Liver (tissue), 8 donors: ENCODE measurements at regions not wholly inside any gene's neighbourhood (a gene's known extent, or its start where the extent isn't known, plus 50 kb on each side); places are given as distances from the start of the nearest gene placed in this dataset.

Experiments
- DNase-seq: peaks from one replicate; pipeline ENCODE4 v3.0.0-alpha.2; 2017; ENCODE audit warnings: low spot score
- H3K27ac ChIP-seq, 2 donors: one replicate each; pipeline ENCODE4 v1.7.0; 2013; ENCODE audit warnings: inconsistent platforms in 2 of 2, low read length in 2 of 2, control low read depth in 1 of 2, low read depth in 1 of 2, mild to moderate bottlenecking in 1 of 2
- H3K27me3 ChIP-seq, 4 donors: one replicate each; pipeline versions ENCODE4 v1.6.1 to v1.7.0; 2013; ENCODE audit warnings: low read length in 3 of 4, inconsistent platforms in 1 of 4, mild to moderate bottlenecking in 1 of 4, moderate library complexity in 1 of 4; ENCODE audit not compliant: control insufficient read depth in 4 of 4, insufficient read depth in 4 of 4
- H3K36me3 ChIP-seq, 4 donors: one replicate each; pipeline versions ENCODE4 v1.6.1 to v1.7.0; 2013; ENCODE audit warnings: low read length in 3 of 4, mild to moderate bottlenecking in 3 of 4, low read depth in 1 of 4, moderate library complexity in 1 of 4; ENCODE audit not compliant: control insufficient read depth in 4 of 4, insufficient read depth in 3 of 4
- H3K4me1 ChIP-seq, 4 donors: one replicate each; pipeline versions ENCODE4 v1.6.1 to v1.7.0; 2013; ENCODE audit warnings: low read length in 3 of 4, mild to moderate bottlenecking in 3 of 4, moderate library complexity in 1 of 4; ENCODE audit not compliant: control insufficient read depth in 4 of 4, insufficient read depth in 4 of 4
- H3K4me3 ChIP-seq, 3 donors: one replicate each; pipeline versions ENCODE4 v1.6.1 to v1.7.0; 2013; ENCODE audit warnings: low read length in 3 of 3, control low read depth in 1 of 3, low read depth in 1 of 3, mild to moderate bottlenecking in 1 of 3
- H3K9ac ChIP-seq, 2 donors: one replicate each; pipeline ENCODE4 v1.7.0; 2013; ENCODE audit warnings: low read length in 2 of 2, mild to moderate bottlenecking in 2 of 2, moderate library complexity in 2 of 2, control low read depth in 1 of 2, low read depth in 1 of 2
- H3K9me3 ChIP-seq, 4 donors: one replicate each; pipeline versions ENCODE4 v1.6.1 to v1.7.0; 2013; ENCODE audit warnings: low read length in 3 of 4; ENCODE audit not compliant: control insufficient read depth in 4 of 4
- FOXA2 ChIP-seq: IDR thresholded peaks from 2 replicates; pipeline ENCODE4 v1.6.1; 2016; ENCODE audit warnings: antibody characterized with exemption
- GABPA ChIP-seq, 2 donors: IDR thresholded peaks in 1 of 2; conservative IDR thresholded peaks in 1 of 2; 2 replicates each; pipeline ENCODE4 v1.6.1; 2016; ENCODE audit warnings: antibody characterized with exemption in 2 of 2, mild to moderate bottlenecking in 1 of 2, moderate library complexity in 1 of 2
- HNF4A ChIP-seq, 2 donors: conservative IDR thresholded peaks; 2 replicates each; pipeline ENCODE4 v1.6.1; 2016; ENCODE audit warnings: antibody characterized with exemption in 2 of 2, mild to moderate bottlenecking in 2 of 2
- HNF4G ChIP-seq: IDR thresholded peaks from 2 replicates; pipeline ENCODE4 v1.6.1; 2016; ENCODE audit warnings: antibody characterized with exemption
- JUND ChIP-seq, 2 donors: IDR thresholded peaks; 2 replicates each; pipeline ENCODE4 v1.6.1; 2016; ENCODE audit warnings: antibody characterized with exemption in 2 of 2
- NR2F2 ChIP-seq: IDR thresholded peaks from 2 replicates; pipeline ENCODE4 v1.6.1; 2016; ENCODE audit warnings: antibody characterized with exemption
- RXRA ChIP-seq, 2 donors: IDR thresholded peaks; 2 replicates each; pipeline ENCODE4 v1.6.1; 2017 to 2018; ENCODE audit warnings: antibody characterized with exemption in 2 of 2, mild to moderate bottlenecking in 1 of 2
- SP1 ChIP-seq: IDR thresholded peaks from 2 replicates; pipeline ENCODE4 v1.6.1; 2018; ENCODE audit warnings: antibody characterized with exemption, mild to moderate bottlenecking
- TAF1 ChIP-seq: conservative IDR thresholded peaks from 2 replicates; pipeline ENCODE4 v1.6.1; 2016; ENCODE audit warnings: antibody characterized with exemption, mild to moderate bottlenecking
- YY1 ChIP-seq: IDR thresholded peaks from 2 replicates; pipeline ENCODE4 v1.6.1; 2016; ENCODE audit warnings: antibody characterized with exemption, mild to moderate bottlenecking
- WGBS: extraction: QIAGEN DNeasy Blood & Tissue Kit; methylation state at CpG from one replicate; pipeline ENCODE4 v1.1.7; 2013; 5-methylcytosine and 5-hydroxymethylcytosine counted together
- TF ChIP-seq, protein P1 (sequence below): IDR thresholded peaks from 2 replicates; pipeline ENCODE4 v1.6.1; 2016; ENCODE audit warnings: antibody characterized with exemption, mild to moderate bottlenecking
- TF ChIP-seq, protein P2 (sequence below): IDR thresholded peaks from 2 replicates; pipeline ENCODE4 v1.6.1; 2016; ENCODE audit warnings: antibody characterized with exemption
- TF ChIP-seq, protein P3 (sequence below): IDR thresholded peaks from 2 replicates; pipeline ENCODE4 v1.6.1; 2016; ENCODE audit warnings: antibody characterized with exemption
- TF ChIP-seq, protein P4 (sequence below): fragments of 150-350 bp; IDR thresholded peaks from 2 replicates; pipeline ENCODE4 v1.5.1; 2017; ENCODE audit warnings: improper control_type of control experiment, low read depth, low read length; ENCODE audit not compliant: missing input control
- TF ChIP-seq, protein P5 (sequence below): IDR thresholded peaks from 2 replicates; pipeline ENCODE4 v1.6.1; 2016; ENCODE audit warnings: antibody characterized with exemption
- donor health status: healthy.
- donor health status: healthy.
- donor health status: healthy.
- donor health status: healthy.
- donor health status: healthy.

DNA sequence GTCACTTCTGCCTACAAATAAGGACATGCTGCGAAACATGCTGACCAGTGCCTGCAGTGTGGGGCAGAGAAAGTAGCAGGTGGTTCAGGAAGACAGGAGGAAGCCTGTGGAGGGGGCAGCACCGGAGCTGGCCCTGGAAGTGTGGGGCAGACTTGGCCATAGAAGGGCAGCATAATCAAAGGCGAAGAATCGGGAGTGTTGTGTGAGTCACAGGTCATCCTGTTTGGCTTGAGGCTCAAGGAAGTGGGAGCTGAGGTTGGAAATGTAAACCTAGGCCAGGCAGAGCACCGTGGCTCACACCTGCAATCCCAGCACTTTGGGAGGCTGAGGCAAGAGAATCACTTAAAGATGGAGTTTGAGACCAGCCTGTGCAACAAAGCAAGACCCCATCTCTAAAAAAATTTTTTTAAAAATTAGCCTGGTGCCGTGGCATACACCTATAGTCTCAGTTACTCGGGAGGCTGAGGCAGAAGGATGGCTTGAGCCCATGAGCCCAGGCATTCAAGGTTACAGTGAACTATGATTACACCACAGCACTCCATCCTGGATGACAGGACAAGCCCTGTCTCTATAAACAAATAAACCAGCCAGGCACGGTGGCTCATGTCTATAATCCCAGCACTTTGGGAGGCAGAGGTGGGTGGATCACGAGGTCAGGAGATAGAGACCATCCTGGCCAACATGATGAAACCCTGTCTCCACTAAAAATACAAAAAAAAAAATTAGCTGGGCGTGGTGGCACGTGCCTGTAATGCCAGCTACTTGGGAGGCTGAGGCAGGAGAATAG is 54.0 kb downstream of the FAM43A start (continued):
- TF ChIP-seq, protein P1, sequence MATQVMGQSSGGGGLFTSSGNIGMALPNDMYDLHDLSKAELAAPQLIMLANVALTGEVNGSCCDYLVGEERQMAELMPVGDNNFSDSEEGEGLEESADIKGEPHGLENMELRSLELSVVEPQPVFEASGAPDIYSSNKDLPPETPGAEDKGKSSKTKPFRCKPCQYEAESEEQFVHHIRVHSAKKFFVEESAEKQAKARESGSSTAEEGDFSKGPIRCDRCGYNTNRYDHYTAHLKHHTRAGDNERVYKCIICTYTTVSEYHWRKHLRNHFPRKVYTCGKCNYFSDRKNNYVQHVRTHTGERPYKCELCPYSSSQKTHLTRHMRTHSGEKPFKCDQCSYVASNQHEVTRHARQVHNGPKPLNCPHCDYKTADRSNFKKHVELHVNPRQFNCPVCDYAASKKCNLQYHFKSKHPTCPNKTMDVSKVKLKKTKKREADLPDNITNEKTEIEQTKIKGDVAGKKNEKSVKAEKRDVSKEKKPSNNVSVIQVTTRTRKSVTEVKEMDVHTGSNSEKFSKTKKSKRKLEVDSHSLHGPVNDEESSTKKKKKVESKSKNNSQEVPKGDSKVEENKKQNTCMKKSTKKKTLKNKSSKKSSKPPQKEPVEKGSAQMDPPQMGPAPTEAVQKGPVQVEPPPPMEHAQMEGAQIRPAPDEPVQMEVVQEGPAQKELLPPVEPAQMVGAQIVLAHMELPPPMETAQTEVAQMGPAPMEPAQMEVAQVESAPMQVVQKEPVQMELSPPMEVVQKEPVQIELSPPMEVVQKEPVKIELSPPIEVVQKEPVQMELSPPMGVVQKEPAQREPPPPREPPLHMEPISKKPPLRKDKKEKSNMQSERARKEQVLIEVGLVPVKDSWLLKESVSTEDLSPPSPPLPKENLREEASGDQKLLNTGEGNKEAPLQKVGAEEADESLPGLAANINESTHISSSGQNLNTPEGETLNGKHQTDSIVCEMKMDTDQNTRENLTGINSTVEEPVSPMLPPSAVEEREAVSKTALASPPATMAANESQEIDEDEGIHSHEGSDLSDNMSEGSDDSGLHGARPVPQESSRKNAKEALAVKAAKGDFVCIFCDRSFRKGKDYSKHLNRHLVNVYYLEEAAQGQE: no peak
- TF ChIP-seq NR2F2: no peak
- TF ChIP-seq RXRA (IDR thresholded peaks at IDR 0.05): no peak
- no peak for TF ChIP-seq HNF4G
- no peak for TF ChIP-seq YY1
- TF ChIP-seq, protein P2, sequence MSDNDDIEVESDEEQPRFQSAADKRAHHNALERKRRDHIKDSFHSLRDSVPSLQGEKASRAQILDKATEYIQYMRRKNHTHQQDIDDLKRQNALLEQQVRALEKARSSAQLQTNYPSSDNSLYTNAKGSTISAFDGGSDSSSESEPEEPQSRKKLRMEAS: no peak

DNA sequence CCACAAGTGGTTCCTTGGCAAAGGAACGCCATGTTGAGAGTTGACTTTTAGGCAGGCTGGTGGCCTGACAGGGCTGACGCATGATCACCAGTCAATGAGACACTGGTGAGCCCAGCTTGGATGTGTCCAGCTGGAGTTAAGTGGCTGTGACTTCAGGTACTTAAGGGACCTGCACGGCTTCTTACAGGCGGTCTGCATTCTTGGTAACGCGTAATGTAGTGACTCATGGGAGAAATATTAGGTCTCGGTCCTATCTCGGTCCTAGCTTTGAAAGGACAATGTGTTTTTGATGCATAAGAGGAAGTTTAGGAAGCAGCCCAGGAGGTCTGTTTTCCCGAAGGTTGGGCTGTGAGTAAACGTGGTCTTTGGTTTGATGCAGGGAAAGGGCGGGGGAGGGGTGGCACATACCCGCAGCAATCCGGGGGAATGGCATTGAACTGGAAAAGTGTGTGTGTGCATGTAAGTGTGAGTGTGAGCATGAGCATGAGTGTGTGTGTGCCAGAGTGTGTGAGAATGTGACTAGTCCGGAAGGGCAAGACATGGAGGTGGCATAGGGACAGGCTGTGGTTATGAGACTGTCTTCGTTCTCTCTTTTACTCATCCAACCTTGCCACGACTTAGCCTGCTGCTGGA is 55.3 kb downstream of the FAM43A start:
- Histone ChIP-seq H3K27me3 (peaks cover 0 to 4% (median 0%) of the 10 kb centered on the region in 4 donors), H3K4me1 (no peaks in the 10 kb centered on the region), H3K27ac (no peak overlapping the region), H3K9me3 (no peaks in the 10 kb centered on the region), H3K36me3 (no peaks in the 10 kb centered on the region), H3K9ac (no peak overlapping the region), H3K4me3 (no peak overlapping the region)
- TF ChIP-seq RXRA (IDR thresholded peaks at IDR 0.05) (no peak), TAF1 (no peak), GABPA (IDR thresholded peaks at IDR 0.05 in 1 of 2, conservative IDR thresholded peaks at IDR 0.05 in 1 of 2) (no peak)
- TF ChIP-seq, protein P3, sequence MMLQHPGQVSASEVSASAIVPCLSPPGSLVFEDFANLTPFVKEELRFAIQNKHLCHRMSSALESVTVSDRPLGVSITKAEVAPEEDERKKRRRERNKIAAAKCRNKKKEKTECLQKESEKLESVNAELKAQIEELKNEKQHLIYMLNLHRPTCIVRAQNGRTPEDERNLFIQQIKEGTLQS: no peak
- DNase-seq: no peak
- WGBS: 60% methylated on average over 16 of the region's 16 CpGs

DNA sequence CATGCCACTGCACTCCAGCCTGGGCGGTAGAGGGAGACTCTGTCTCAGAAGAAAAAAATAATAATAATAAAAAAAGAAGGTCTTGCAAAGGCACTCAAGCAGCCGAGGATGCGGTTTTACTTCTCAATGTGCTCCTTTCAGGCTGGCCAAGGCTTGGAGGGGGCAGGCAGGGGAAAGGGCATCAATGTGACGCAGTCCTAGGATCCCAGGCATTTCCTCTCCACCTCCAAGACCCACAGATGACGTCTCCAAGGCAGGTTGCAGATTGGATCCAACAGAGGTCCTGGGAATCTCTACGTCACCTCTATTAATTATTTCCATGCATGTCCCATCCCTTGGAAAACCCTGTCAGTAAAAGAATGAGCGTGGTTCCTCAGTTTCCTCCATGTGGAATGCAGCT is 56.2 kb downstream of the FAM43A start:
- H3K4me1 ChIP-seq: no peaks in the 10 kb centered on the region
- H3K27me3 ChIP-seq: no peaks in the 10 kb centered on the region
- no peak overlapping the region for H3K27ac ChIP-seq
- H3K4me3 ChIP-seq: no peak overlapping the region
- TF ChIP-seq JUND (IDR thresholded peaks at IDR 0.05) (no peak), TAF1 (no peak), YY1 (no peak), GABPA (IDR thresholded peaks at IDR 0.05 in 1 of 2, conservative IDR thresholded peaks at IDR 0.05 in 1 of 2) (no peak), NR2F2 (no peak), SP1 (no peak), FOXA2 (no peak), HNF4A (conservative IDR thresholded peaks at IDR 0.05) (no peak), HNF4G (no peak)
- TF ChIP-seq, protein P4, sequence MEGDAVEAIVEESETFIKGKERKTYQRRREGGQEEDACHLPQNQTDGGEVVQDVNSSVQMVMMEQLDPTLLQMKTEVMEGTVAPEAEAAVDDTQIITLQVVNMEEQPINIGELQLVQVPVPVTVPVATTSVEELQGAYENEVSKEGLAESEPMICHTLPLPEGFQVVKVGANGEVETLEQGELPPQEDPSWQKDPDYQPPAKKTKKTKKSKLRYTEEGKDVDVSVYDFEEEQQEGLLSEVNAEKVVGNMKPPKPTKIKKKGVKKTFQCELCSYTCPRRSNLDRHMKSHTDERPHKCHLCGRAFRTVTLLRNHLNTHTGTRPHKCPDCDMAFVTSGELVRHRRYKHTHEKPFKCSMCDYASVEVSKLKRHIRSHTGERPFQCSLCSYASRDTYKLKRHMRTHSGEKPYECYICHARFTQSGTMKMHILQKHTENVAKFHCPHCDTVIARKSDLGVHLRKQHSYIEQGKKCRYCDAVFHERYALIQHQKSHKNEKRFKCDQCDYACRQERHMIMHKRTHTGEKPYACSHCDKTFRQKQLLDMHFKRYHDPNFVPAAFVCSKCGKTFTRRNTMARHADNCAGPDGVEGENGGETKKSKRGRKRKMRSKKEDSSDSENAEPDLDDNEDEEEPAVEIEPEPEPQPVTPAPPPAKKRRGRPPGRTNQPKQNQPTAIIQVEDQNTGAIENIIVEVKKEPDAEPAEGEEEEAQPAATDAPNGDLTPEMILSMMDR: no peak
- TF ChIP-seq, protein P1: no peak
- TF ChIP-seq, protein P2: no peak
- TF ChIP-seq, protein P3: no peak
- TF ChIP-seq, protein P5, sequence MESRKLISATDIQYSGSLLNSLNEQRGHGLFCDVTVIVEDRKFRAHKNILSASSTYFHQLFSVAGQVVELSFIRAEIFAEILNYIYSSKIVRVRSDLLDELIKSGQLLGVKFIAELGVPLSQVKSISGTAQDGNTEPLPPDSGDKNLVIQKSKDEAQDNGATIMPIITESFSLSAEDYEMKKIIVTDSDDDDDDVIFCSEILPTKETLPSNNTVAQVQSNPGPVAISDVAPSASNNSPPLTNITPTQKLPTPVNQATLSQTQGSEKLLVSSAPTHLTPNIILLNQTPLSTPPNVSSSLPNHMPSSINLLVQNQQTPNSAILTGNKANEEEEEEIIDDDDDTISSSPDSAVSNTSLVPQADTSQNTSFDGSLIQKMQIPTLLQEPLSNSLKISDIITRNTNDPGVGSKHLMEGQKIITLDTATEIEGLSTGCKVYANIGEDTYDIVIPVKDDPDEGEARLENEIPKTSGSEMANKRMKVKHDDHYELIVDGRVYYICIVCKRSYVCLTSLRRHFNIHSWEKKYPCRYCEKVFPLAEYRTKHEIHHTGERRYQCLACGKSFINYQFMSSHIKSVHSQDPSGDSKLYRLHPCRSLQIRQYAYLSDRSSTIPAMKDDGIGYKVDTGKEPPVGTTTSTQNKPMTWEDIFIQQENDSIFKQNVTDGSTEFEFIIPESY: no peak
- no peak for DNase-seq
- H3K9ac ChIP-seq: no peak overlapping the region
- no peaks in the 10 kb centered on the region for H3K9me3 ChIP-seq
- no peaks in the 10 kb centered on the region for H3K36me3 ChIP-seq
- WGBS: 73% methylated on average over 7 of the region's 7 CpGs
